ENCODE measurements at regions not wholly inside any gene's neighbourhood (a gene's known extent, or its start where the extent isn't known, plus 50 kb on each side); places are given as distances from the start of the nearest gene placed in this dataset.

GRCh38 chr4:45713996-45714395 is 409.9 kb downstream of the GABRG1 start:
- H3K4me1 ChIP-seq: no peaks in the 10 kb centered on the region
- H3K27me3 ChIP-seq: no peaks in the 10 kb centered on the region
- H3K9me3 ChIP-seq: peaks cover 0 to 6% (median 0%) of the 10 kb centered on the region in 4 donors
- no peak for DNase-seq
- no peaks in the 10 kb centered on the region for H3K36me3 ChIP-seq
- no peak overlapping the region for H3K27ac ChIP-seq
- TF ChIP-seq EP300 (IDR thresholded peaks at IDR 0.05): no peak
- no peak for TF ChIP-seq CTCF (IDR thresholded peaks at IDR 0.05)
- TF ChIP-seq POLR2AphosphoS5 (IDR thresholded peaks at IDR 0.05): no peak
- no peak for TF ChIP-seq POLR2A (IDR thresholded peaks at IDR 0.05)
- no peak overlapping the region for H3K4me3 ChIP-seq
- intact Hi-C loops (cut with DNase I; ENCODE audit: low total_unique reads): no loop called here
- WGBS, 5 donors: 37 to 50% (median 44%) methylated on average over 1 of the region's 1 CpG

- no peaks in the 10 kb centered on the region for H3K36me3 ChIP-seq
Observed at GRCh38 chr4:45701621-45702020, 422.2 kb downstream of the GABRG1 start.

GRCh38 chr4:45693746-45694145 is 430.1 kb downstream of the GABRG1 start:
- no peak overlapping the region for H3K4me3 ChIP-seq
- H3K4me1 ChIP-seq: no peaks in the 10 kb centered on the region
- intact Hi-C loops (cut with DNase I; ENCODE audit: low total_unique reads): no loop called here
- peaks cover 0 to 3% (median 0%) of the 10 kb centered on the region in 4 donors for H3K9me3 ChIP-seq
- H3K36me3 ChIP-seq: no peaks in the 10 kb centered on the region
- no peak for TF ChIP-seq POLR2AphosphoS5 (IDR thresholded peaks at IDR 0.05)
- no peak for TF ChIP-seq EP300 (IDR thresholded peaks at IDR 0.05)
- TF ChIP-seq CTCF (IDR thresholded peaks at IDR 0.05): no peak
- no peak for TF ChIP-seq POLR2A (IDR thresholded peaks at IDR 0.05)
- peak; percentile 19 to 27 for DNase-seq
- H3K27ac ChIP-seq: no peak overlapping the region
- no peaks in the 10 kb centered on the region for H3K27me3 ChIP-seq

More at GRCh38 chr4:45701621-45702020, 422.2 kb downstream of the GABRG1 start:
- no peak for TF ChIP-seq POLR2AphosphoS5 (IDR thresholded peaks at IDR 0.05)
- no peak for TF ChIP-seq CTCF (IDR thresholded peaks at IDR 0.05)
- TF ChIP-seq EP300 (IDR thresholded peaks at IDR 0.05): no peak
- TF ChIP-seq POLR2A (IDR thresholded peaks at IDR 0.05): no peak
- intact Hi-C loops (cut with DNase I; ENCODE audit: low total_unique reads): no loop called here
- Histone ChIP-seq H3K9me3 (no peaks in the 10 kb centered on the region), H3K27ac (no peak overlapping the region), H3K4me3 (no peak overlapping the region), H3K4me1 (no peaks in the 10 kb centered on the region), H3K27me3 (no peaks in the 10 kb centered on the region)
- no peak for DNase-seq
- 66 to 76% (median 74%) methylated on average over 2 of the region's 2 CpGs for WGBS, 5 donors

GRCh38 chr4:45692131-45692735 is 431.6 kb downstream of the GABRG1 start:
- H3K27me3 ChIP-seq: no peaks in the 10 kb centered on the region
- no peak for DNase-seq
- H3K27ac ChIP-seq: no peak overlapping the region
- H3K4me1 ChIP-seq: no peaks in the 10 kb centered on the region
- no peaks in the 10 kb centered on the region for H3K36me3 ChIP-seq
- 77 to 85% (median 82%) methylated on average over 4 of the region's 4 CpGs for WGBS, 5 donors
- peaks cover 0 to 3% (median 0%) of the 10 kb centered on the region in 4 donors for H3K9me3 ChIP-seq
- intact Hi-C loops (cut with DNase I; ENCODE audit: low total_unique reads): no loop called here
- no peak overlapping the region for H3K4me3 ChIP-seq
- TF ChIP-seq POLR2AphosphoS5 (IDR thresholded peaks at IDR 0.05) (no peak), CTCF (IDR thresholded peaks at IDR 0.05) (no peak), POLR2A (IDR thresholded peaks at IDR 0.05) (no peak), EP300 (IDR thresholded peaks at IDR 0.05) (no peak)

Data from stomach (tissue), 8 donors.